K562 (cell line): ENCODE measurements at regions not wholly inside any gene's neighbourhood (a gene's known extent, or its start where the extent isn't known, plus 50 kb on each side); places are given as distances from the start of the nearest gene placed in this dataset.

Source experiments
- ATAC-seq: fragments of 200-7000 bp; cut with Tn5 transposase; 3 replicates; pipeline ENCODE4 v1.9.1; 2020; ENCODE audit warnings: moderate library complexity
- BruUV-seq: library from RNA; stranded (reverse); fragments of 400-500 nt; replicated peaks from 2 replicates; lab custom pipeline; 2021; lab: Mats Ljungman, UMichigan
- CTCF ChIA-PET: fragments of 300-600 bp; formaldehyde crosslinking; extraction: SDS; loops from one replicate; lab custom pipeline; 2021; ENCODE audit warnings: low intra/inter-chr PET ratio; lab: Yijun Ruan, JAX
- POLR2A ChIA-PET: fragments of 300-600, 350-650 bp; sonication (Branson Sonifier 250); formaldehyde crosslinking; extraction: SDS; loops from one replicate; lab custom pipeline; 2021; ENCODE audit warnings: antibody characterized with exemption, inconsistent platforms; lab: Yijun Ruan, JAX
- DNase-seq, 4 experiments: peaks; one replicate each; pipeline versions ENCODE4 v3.0.0 to v3.0.0-alpha.2; 2011 to 2018; ENCODE audit warnings: low spot score in 3 of 4, mixed read lengths in 3 of 4; ENCODE audit errors: extremely low read depth in 1 of 4
- FAIRE-seq: peaks from 2 replicates; lab custom pipeline; 2011; peaks lifted over from hg19 to GRCh38; lab: Jason Lieb, UNC
- H2AFZ ChIP-seq: 2 replicates; pipeline ENCODE4 v1.6.0; 2011; ENCODE audit warnings: low read depth, low read length, control low read depth, inconsistent platforms
- H3K27ac ChIP-seq: fragments of 200-600 bp; 3 replicates; pipeline ENCODE4 v1.8.0; 2011; ENCODE audit warnings: low read depth, mild to moderate bottlenecking, control low read depth, inconsistent platforms, low read length, moderate library complexity, mixed read lengths; ENCODE audit errors: extremely low read depth
- H3K27me3 ChIP-seq, 2 experiments: fragments of 300-600 bp in 1 of 2; 2 replicates in 1 of 2; 3 replicates in 1 of 2; pipeline versions ENCODE4 v1.6.0 to v1.8.0; 2011; ENCODE audit warnings: inconsistent platforms in 2 of 2, low read length in 2 of 2, mild to moderate bottlenecking in 1 of 2, mixed read lengths in 1 of 2, moderate library complexity in 1 of 2; ENCODE audit not compliant: control insufficient read depth in 2 of 2, insufficient read depth in 2 of 2
- H3K36me3 ChIP-seq: fragments of 300-600 bp; 3 replicates; pipeline ENCODE4 v1.8.0; 2011; ENCODE audit warnings: mild to moderate bottlenecking, low read length, inconsistent platforms; ENCODE audit not compliant: control insufficient read depth, insufficient read depth
- H3K4me1 ChIP-seq, 2 experiments: fragments of 200-600 bp in 1 of 2; replicated peaks in 1 of 2; 2 replicates in 1 of 2; 3 replicates in 1 of 2; pipeline versions ENCODE4 v1.5.1 to v1.8.0; 2011; ENCODE audit warnings: inconsistent platforms in 2 of 2, low read length in 2 of 2, mild to moderate bottlenecking in 1 of 2, mixed read lengths in 1 of 2, moderate library complexity in 1 of 2; ENCODE audit not compliant: control insufficient read depth in 2 of 2, insufficient read depth in 2 of 2
- H3K4me2 ChIP-seq: 2 replicates; pipeline ENCODE4 v1.6.1; 2011; ENCODE audit warnings: low read length, control low read depth, inconsistent platforms, mixed read lengths; ENCODE audit not compliant: insufficient read depth
- H3K4me3 ChIP-seq: fragments of 200-600 bp; sonication (generic), shearing (Covaris generic); 2 replicates; pipeline ENCODE4 v1.5.1; 2016; ENCODE audit warnings: control low read depth, inconsistent platforms
- H3K79me2 ChIP-seq: fragments of 200-600 bp; 3 replicates; pipeline ENCODE4 v1.8.0; 2011; ENCODE audit warnings: low read length, inconsistent platforms; ENCODE audit not compliant: control insufficient read depth, insufficient read depth
- H3K9ac ChIP-seq, 2 experiments: 2 replicates each; pipeline versions ENCODE4 v1.6.0 to v1.6.1; 2011; ENCODE audit warnings: low read depth in 2 of 2, low read length in 2 of 2, control low read depth in 1 of 2, inconsistent platforms in 1 of 2, mild to moderate bottlenecking in 1 of 2, mixed read lengths in 1 of 2; ENCODE audit not compliant: insufficient read depth in 1 of 2
- H3K9me1 ChIP-seq: one replicate; pipeline ENCODE4 v1.6.0; 2011; ENCODE audit warnings: inconsistent platforms, mild to moderate bottlenecking, low read length, moderate library complexity; ENCODE audit not compliant: control insufficient read depth, insufficient read depth
- H3K9me3 ChIP-seq: replicated peaks from 2 replicates; pipeline ENCODE4 v1.5.1; 2011; ENCODE audit warnings: low read depth, low read length, inconsistent platforms; ENCODE audit not compliant: control insufficient read depth, insufficient read depth
- H4K20me1 ChIP-seq: replicated peaks from 2 replicates; pipeline ENCODE4 v1.6.1; 2011; ENCODE audit warnings: low read length, inconsistent platforms, mixed read lengths; ENCODE audit not compliant: control insufficient read depth, insufficient read depth
- ARNT ChIP-seq, 2 experiments: fragments of 450-650 bp; IDR thresholded peaks; 2 replicates each; pipeline ENCODE4 v1.6.1; 2016; ENCODE audit warnings: mild to moderate bottlenecking in 1 of 2
- CREB3 ChIP-seq: fragments of 450-650 bp; conservative IDR thresholded peaks from 2 replicates; pipeline ENCODE4 v1.6.1; 2016; ENCODE audit warnings: missing genetic modification characterization, low read depth, mild to moderate bottlenecking, missing compliant biosample characterization, moderate library complexity
- CSDE1 ChIP-seq, 2 experiments: fragments of 450-650 bp; IDR thresholded peaks; 2 replicates each; pipeline ENCODE4 v1.6.1; 2016; ENCODE audit warnings: mild to moderate bottlenecking in 1 of 2
- FOXA3 ChIP-seq, 2 experiments: fragments of 450-650 bp in 1 of 2; sonication (generic) in 1 of 2; formaldehyde crosslinking; IDR thresholded peaks in 1 of 2; conservative IDR thresholded peaks in 1 of 2; 2 replicates each; pipeline versions ENCODE4 v1.4.0 to v1.8.0; 2020 to 2022; ENCODE audit warnings: mild to moderate bottlenecking in 2 of 2, missing genetic modification reagents in 1 of 2
- LEF1 ChIP-seq: fragments of 450-650 bp; IDR thresholded peaks from 2 replicates; pipeline ENCODE4 v1.6.1; 2016; ENCODE audit warnings: mild to moderate bottlenecking
- NKRF ChIP-seq: fragments of 450-650 bp; IDR thresholded peaks from 2 replicates; pipeline ENCODE4 v1.6.1; 2016; ENCODE audit warnings: borderline replicate concordance
- NR3C1 ChIP-seq: sonication (generic); formaldehyde crosslinking; IDR thresholded peaks from 2 replicates; pipeline ENCODE4 v1.8.1; 2022; ENCODE audit warnings: missing genetic modification reagents
- RBM14 ChIP-seq: fragments of 200-400 bp; formaldehyde crosslinking; IDR thresholded peaks from 2 replicates; pipeline ENCODE4 v1.6.1; 2018; ENCODE audit warnings: low read depth, mild to moderate bottlenecking, low read length, moderate library complexity, borderline replicate concordance; ENCODE audit not compliant: insufficient read depth
- ZNF436 ChIP-seq: fragments of 250-450, 450-650 bp; sonication (Bioruptor Pico); formaldehyde crosslinking; IDR thresholded peaks from 2 replicates; pipeline ENCODE4 v1.7.0; 2020; ENCODE audit warnings: mild to moderate bottlenecking
- WGBS: fragments of 100-300 bp; shearing (Covaris generic); methylation state at CpG from one replicate; pipeline ENCODE4 v1.1.6; 2016; ENCODE audit warnings: low coverage, mixed read lengths; ENCODE audit not compliant: insufficient coverage; ENCODE audit errors: missing lambda C conversion rate; 5-methylcytosine and 5-hydroxymethylcytosine counted together
- in situ Hi-C: fragments of 300-500 bp; cut with MboI; formaldehyde crosslinking; loops from 4 replicates; pipeline ENCODE4 v1.15.0; 2018; ENCODE audit warnings: inconsistent platforms, mixed read lengths
- intact Hi-C: fragments of 100-400 bp; cut with micrococcal nuclease; formaldehyde crosslinking; loops from 2 replicates; pipeline ENCODE4 v1.14.2; 2022

GRCh38 chr13:33639626-33640080 lies 178.3 kb upstream of the RFC3 start:
- Histone ChIP-seq H2AFZ (no peak overlapping the region), H3K4me2 (no peak overlapping the region), H3K36me3 (no peaks in the 10 kb centered on the region), H3K4me3 (no peak overlapping the region), H3K27me3 (peaks cover 0 to 3% of the 10 kb centered on the region in 2 experiments; a peak in 1 of 5 replicates), H4K20me1 (no peaks in the 10 kb centered on the region), H3K9me3 (no peaks in the 10 kb centered on the region), H3K9ac (no peak overlapping the region), H3K27ac (no peak overlapping the region), H3K9me1 (no peaks in the 10 kb centered on the region), H3K4me1 (no peaks in the 10 kb centered on the region), H3K79me2 (no peaks in the 10 kb centered on the region)
- no TSS peak for BruUV-seq
- ChIA-PET CTCF (no interaction called here), POLR2A (no interaction called here)
- ATAC-seq (no peak), FAIRE-seq (no peak), DNase-seq (no peak)
- intact Hi-C loops = no loop called here
- in situ Hi-C loops = no loop called here
- TF ChIP-seq CSDE1 (IDR thresholded peaks at IDR 0.05) = no peak
- no peak for TF ChIP-seq ARNT (IDR thresholded peaks at IDR 0.05)
- TF ChIP-seq FOXA3 (CRISPR knock-in tag; conservative IDR thresholded peaks at IDR 0.05 in 1 of 2, IDR thresholded peaks at IDR 0.05 in 1 of 2) = no peak
- TF ChIP-seq LEF1 = no peak
- no peak for TF ChIP-seq NKRF
- TF ChIP-seq NR3C1 (CRISPR knock-in tag) = no peak
- no peak for TF ChIP-seq CREB3
- no peak for TF ChIP-seq ZNF436 (CRISPR knock-in tag)
- no peak for TF ChIP-seq RBM14
- 4% methylated on average over 4 of the region's 4 CpGs for WGBS
